ENCODE measurements at regions not wholly inside any gene's neighbourhood (a gene's known extent, or its start where the extent isn't known, plus 50 kb on each side); places are given as distances from the start of the nearest gene placed in this dataset.

DNA sequence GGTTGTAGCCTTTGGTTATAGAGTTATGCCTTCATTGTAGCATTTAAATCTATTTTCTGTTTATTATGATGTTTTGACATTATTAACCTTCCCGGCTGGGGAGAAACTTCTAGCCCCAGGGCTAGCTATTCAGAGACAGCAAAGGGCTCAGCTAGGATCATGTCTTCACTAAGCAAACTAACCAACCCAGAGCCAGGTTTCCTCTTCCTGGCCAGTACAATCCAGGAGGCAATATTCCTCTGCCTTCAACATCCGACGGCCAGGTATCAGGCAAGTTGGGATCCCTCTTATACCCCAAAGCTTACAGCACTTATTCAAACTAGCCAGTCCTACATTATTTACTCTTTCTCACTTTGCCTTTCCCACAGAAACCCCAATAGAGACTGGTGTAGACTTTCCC is 1060.7 kb upstream of the GHITM start:
- peaks cover 0 to 2% of the 10 kb centered on the region in 2 donors for H3K9me3 ChIP-seq (ENCODE audit: control insufficient read depth in 2 of 2, low read length in 2 of 2)
- H3K9ac ChIP-seq (ENCODE audit: low read depth in 1 of 2, low read length in 2 of 2): no peak overlapping the region
- H3K4me1 ChIP-seq (ENCODE audit: control insufficient read depth in 2 of 2, insufficient read depth in 2 of 2, low read length in 2 of 2): no peaks in the 10 kb centered on the region
- H3K27ac ChIP-seq (ENCODE audit: low read depth in 2 of 2, low read length in 2 of 2): no peak overlapping the region
- no peak overlapping the region for H3K4me3 ChIP-seq (ENCODE audit: low read length in 2 of 2)
- H3K27me3 ChIP-seq (ENCODE audit: control insufficient read depth in 2 of 2, insufficient read depth in 2 of 2, low read length in 2 of 2): no peaks in the 10 kb centered on the region
- H3K36me3 ChIP-seq (ENCODE audit: control insufficient read depth in 2 of 2, insufficient read depth in 2 of 2, low read length in 2 of 2): no peaks in the 10 kb centered on the region

DNA sequence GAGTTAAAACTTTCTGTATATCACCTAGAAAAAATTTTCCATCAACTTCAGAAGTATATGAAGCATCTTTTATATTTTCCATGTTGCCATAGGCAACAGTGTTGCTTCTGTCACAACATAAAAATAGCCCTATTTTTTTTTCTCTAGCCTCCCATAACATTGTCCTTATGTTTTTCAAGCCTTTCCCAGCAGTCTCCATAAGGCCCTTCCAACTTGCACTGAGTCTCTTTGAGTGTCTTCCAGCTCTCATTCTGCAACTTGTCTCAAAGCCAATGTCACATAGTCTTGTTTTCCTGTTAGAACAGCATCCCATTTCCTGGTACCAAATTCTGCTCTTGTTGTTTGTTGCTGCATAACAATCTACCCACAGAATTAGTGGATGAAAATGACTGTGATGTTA is 1055.5 kb upstream of the GHITM start:
- Histone ChIP-seq H3K27me3 (ENCODE audit: control insufficient read depth in 2 of 2, insufficient read depth in 2 of 2, low read length in 2 of 2) (no peaks in the 10 kb centered on the region), H3K9ac (ENCODE audit: low read depth in 1 of 2, low read length in 2 of 2) (no peak overlapping the region), H3K36me3 (ENCODE audit: control insufficient read depth in 2 of 2, insufficient read depth in 2 of 2, low read length in 2 of 2) (no peaks in the 10 kb centered on the region), H3K4me1 (ENCODE audit: control insufficient read depth in 2 of 2, insufficient read depth in 2 of 2, low read length in 2 of 2) (no peaks in the 10 kb centered on the region), H3K9me3 (ENCODE audit: control insufficient read depth in 2 of 2, low read length in 2 of 2) (peaks cover 2 to 3% of the 10 kb centered on the region in 2 donors), H3K27ac (ENCODE audit: low read depth in 2 of 2, low read length in 2 of 2) (no peak overlapping the region), H3K4me3 (ENCODE audit: low read length in 2 of 2) (no peak overlapping the region)

- Histone ChIP-seq H3K9me3 (ENCODE audit: control insufficient read depth in 2 of 2, low read length in 2 of 2) (peaks cover 0 to 3% of the 10 kb centered on the region in 2 donors), H3K27ac (ENCODE audit: low read depth in 2 of 2, low read length in 2 of 2) (no peak overlapping the region), H3K4me3 (ENCODE audit: low read length in 2 of 2) (no peak overlapping the region), H3K4me1 (ENCODE audit: control insufficient read depth in 2 of 2, insufficient read depth in 2 of 2, low read length in 2 of 2) (no peaks in the 10 kb centered on the region), H3K27me3 (ENCODE audit: control insufficient read depth in 2 of 2, insufficient read depth in 2 of 2, low read length in 2 of 2) (no peaks in the 10 kb centered on the region), H3K9ac (ENCODE audit: low read depth in 1 of 2, low read length in 2 of 2) (no peak overlapping the region), H3K36me3 (ENCODE audit: control insufficient read depth in 2 of 2, insufficient read depth in 2 of 2, low read length in 2 of 2) (no peaks in the 10 kb centered on the region)
These were observed 1050.0 kb upstream of the GHITM start for GRCh38 chr10:83089335-83089734.

DNA sequence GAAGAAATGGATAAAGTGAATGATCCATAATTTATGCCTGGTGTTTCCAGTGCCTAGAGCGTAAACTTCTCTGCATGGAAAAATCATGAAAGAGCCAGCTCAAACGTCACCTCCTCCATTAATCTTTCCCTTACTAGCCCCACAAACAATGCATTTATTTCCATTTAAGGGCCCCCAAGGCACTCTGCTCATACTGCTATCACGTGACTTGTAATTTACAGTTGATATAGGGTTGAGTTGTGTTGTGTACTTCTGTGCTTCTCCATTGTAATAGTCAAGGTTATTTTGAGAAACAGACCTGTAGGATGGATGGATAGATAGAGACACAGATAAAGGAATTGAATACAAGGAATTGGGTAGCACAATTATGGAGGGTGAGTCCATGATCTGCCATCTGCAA is 1034.7 kb upstream of the GHITM start:
- H3K27me3 ChIP-seq (ENCODE audit: control insufficient read depth in 2 of 2, insufficient read depth in 2 of 2, low read length in 2 of 2): no peaks in the 10 kb centered on the region
- H3K9me3 ChIP-seq (ENCODE audit: control insufficient read depth in 2 of 2, low read length in 2 of 2): peaks cover 0 to 2% of the 10 kb centered on the region in 2 donors
- H3K4me1 ChIP-seq (ENCODE audit: control insufficient read depth in 2 of 2, insufficient read depth in 2 of 2, low read length in 2 of 2): no peaks in the 10 kb centered on the region
- H3K36me3 ChIP-seq (ENCODE audit: control insufficient read depth in 2 of 2, insufficient read depth in 2 of 2, low read length in 2 of 2): no peaks in the 10 kb centered on the region
- H3K27ac ChIP-seq (ENCODE audit: low read depth in 2 of 2, low read length in 2 of 2): no peak overlapping the region
- no peak overlapping the region for H3K4me3 ChIP-seq (ENCODE audit: low read length in 2 of 2)
- no peak overlapping the region for H3K9ac ChIP-seq (ENCODE audit: low read depth in 1 of 2, low read length in 2 of 2)

DNA sequence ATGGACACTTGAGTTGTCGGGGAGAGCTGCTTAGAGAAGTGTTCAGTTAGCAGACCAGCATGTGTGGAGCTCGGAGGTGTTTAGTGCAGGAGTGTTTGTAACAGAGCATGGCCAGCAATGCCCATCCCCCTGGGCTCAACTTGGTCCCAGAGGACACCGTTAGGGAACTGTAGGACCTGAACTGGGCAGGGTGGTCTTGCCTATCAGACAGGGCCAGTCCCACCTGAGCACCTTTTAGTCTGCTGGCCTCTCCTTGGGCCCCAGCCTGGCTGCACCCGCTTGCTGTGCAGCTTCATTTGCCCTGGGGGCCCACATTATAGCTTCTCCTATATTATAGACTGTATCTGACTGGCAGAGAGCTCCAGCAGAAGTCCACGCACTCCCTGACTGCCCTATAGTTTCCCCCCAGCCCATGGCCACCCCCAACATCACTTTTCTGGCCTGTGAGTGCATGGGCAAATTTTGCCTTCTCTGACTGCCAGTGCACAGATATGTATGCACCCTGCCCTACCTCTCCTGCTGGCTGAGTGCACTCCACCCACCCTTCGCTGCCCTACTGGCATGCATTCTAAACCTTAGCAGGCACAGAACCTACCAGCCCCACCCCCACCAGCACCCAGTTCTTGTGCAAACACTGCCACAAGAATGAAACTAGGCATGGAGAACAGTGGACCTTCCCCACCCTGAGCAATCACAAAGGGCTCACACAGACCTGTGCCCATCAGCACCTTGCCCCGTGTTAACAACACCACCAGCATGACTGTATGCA is 1030.6 kb upstream of the GHITM start:
- H3K36me3 ChIP-seq (ENCODE audit: control insufficient read depth in 2 of 2, insufficient read depth in 2 of 2, low read length in 2 of 2): no peaks in the 10 kb centered on the region
- no peak overlapping the region for H3K4me3 ChIP-seq (ENCODE audit: low read length in 2 of 2)
- H3K27ac ChIP-seq (ENCODE audit: low read depth in 2 of 2, low read length in 2 of 2): no peak overlapping the region

GRCh38 chr10:83119346-83119745 is 1020.0 kb upstream of the GHITM start:
- no peaks in the 10 kb centered on the region for H3K27me3 ChIP-seq (ENCODE audit: control insufficient read depth in 2 of 2, insufficient read depth in 2 of 2, low read length in 2 of 2)
- H3K4me3 ChIP-seq (ENCODE audit: low read length in 2 of 2): no peak overlapping the region
- H3K36me3 ChIP-seq (ENCODE audit: control insufficient read depth in 2 of 2, insufficient read depth in 2 of 2, low read length in 2 of 2): no peaks in the 10 kb centered on the region
- no peaks in the 10 kb centered on the region for H3K9me3 ChIP-seq (ENCODE audit: control insufficient read depth in 2 of 2, low read length in 2 of 2)
- no peak overlapping the region for H3K9ac ChIP-seq (ENCODE audit: low read depth in 1 of 2, low read length in 2 of 2)
- H3K4me1 ChIP-seq (ENCODE audit: control insufficient read depth in 2 of 2, insufficient read depth in 2 of 2, low read length in 2 of 2): no peaks in the 10 kb centered on the region
- no peak overlapping the region for H3K27ac ChIP-seq (ENCODE audit: low read depth in 2 of 2, low read length in 2 of 2)

More for the DNA sequence above, 1030.6 kb upstream of the GHITM start:
- no peaks in the 10 kb centered on the region for H3K4me1 ChIP-seq (ENCODE audit: control insufficient read depth in 2 of 2, insufficient read depth in 2 of 2, low read length in 2 of 2)
- H3K9ac ChIP-seq (ENCODE audit: low read depth in 1 of 2, low read length in 2 of 2): no peak overlapping the region
- H3K27me3 ChIP-seq (ENCODE audit: control insufficient read depth in 2 of 2, insufficient read depth in 2 of 2, low read length in 2 of 2): no peaks in the 10 kb centered on the region
- peaks cover 0 to 2% of the 10 kb centered on the region in 2 donors for H3K9me3 ChIP-seq (ENCODE audit: control insufficient read depth in 2 of 2, low read length in 2 of 2)

DNA sequence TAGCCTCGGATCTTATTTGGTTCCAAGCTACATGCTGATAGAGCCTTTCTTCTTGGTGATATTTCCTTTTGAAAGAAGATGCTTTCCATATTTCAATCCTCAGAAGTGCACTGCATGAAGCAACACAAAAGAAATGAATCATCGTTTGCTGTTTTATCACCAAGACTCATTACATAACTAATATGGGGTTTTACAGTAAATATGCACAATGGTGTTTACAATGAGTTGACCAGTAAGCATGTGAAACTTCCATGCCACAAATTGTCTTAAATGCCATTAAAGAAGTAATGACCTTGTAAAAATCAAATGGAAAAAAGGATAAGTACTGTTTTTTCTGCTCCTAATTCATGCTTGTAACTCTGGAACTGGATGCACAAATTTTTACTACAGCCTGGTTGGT is 1017.0 kb upstream of the GHITM start:
- no peak overlapping the region for H3K4me3 ChIP-seq (ENCODE audit: low read length in 2 of 2)
- H3K9ac ChIP-seq (ENCODE audit: low read depth in 1 of 2, low read length in 2 of 2): no peak overlapping the region
- H3K27me3 ChIP-seq (ENCODE audit: control insufficient read depth in 2 of 2, insufficient read depth in 2 of 2, low read length in 2 of 2): no peaks in the 10 kb centered on the region
- no peaks in the 10 kb centered on the region for H3K36me3 ChIP-seq (ENCODE audit: control insufficient read depth in 2 of 2, insufficient read depth in 2 of 2, low read length in 2 of 2)
- H3K27ac ChIP-seq (ENCODE audit: low read depth in 2 of 2, low read length in 2 of 2): no peak overlapping the region
- no peaks in the 10 kb centered on the region for H3K4me1 ChIP-seq (ENCODE audit: control insufficient read depth in 2 of 2, insufficient read depth in 2 of 2, low read length in 2 of 2)
- H3K9me3 ChIP-seq (ENCODE audit: control insufficient read depth in 2 of 2, low read length in 2 of 2): no peaks in the 10 kb centered on the region

- Histone ChIP-seq H3K4me1 (ENCODE audit: control insufficient read depth in 2 of 2, insufficient read depth in 2 of 2, low read length in 2 of 2) (no peaks in the 10 kb centered on the region), H3K36me3 (ENCODE audit: control insufficient read depth in 2 of 2, insufficient read depth in 2 of 2, low read length in 2 of 2) (no peaks in the 10 kb centered on the region), H3K9ac (ENCODE audit: low read depth in 1 of 2, low read length in 2 of 2) (no peak overlapping the region), H3K4me3 (ENCODE audit: low read length in 2 of 2) (no peak overlapping the region), H3K27ac (ENCODE audit: low read depth in 2 of 2, low read length in 2 of 2) (no peak overlapping the region), H3K27me3 (ENCODE audit: control insufficient read depth in 2 of 2, insufficient read depth in 2 of 2, low read length in 2 of 2) (no peaks in the 10 kb centered on the region), H3K9me3 (ENCODE audit: control insufficient read depth in 2 of 2, low read length in 2 of 2) (no peaks in the 10 kb centered on the region)
These were observed 1011.2 kb upstream of the GHITM start for GRCh38 chr10:83127942-83128575.

DNA sequence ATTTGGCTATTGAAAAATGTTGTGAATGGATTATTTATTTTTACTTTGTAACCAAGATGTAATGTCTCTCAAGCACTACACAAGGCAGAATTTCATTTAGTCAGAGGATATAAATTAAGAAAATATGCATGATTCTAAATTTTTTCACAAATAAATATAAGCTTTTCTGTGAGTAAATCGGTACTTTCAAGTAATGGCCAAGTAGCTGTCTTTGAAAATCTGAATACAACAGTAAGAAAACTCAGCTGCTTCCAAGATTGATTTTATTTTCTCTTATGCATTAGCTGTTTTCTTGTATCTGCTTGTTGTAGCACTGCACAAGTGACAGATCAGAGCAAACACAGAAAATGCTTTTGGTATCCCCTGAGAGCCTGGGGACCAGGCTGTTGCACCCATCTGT is 998.5 kb upstream of the GHITM start:
- H3K36me3 ChIP-seq (ENCODE audit: control insufficient read depth in 2 of 2, insufficient read depth in 2 of 2, low read length in 2 of 2): no peaks in the 10 kb centered on the region
- H3K4me3 ChIP-seq (ENCODE audit: low read length in 2 of 2): no peak overlapping the region
- H3K27me3 ChIP-seq (ENCODE audit: control insufficient read depth in 2 of 2, insufficient read depth in 2 of 2, low read length in 2 of 2): no peaks in the 10 kb centered on the region
- H3K27ac ChIP-seq (ENCODE audit: low read depth in 2 of 2, low read length in 2 of 2): no peak overlapping the region
- H3K4me1 ChIP-seq (ENCODE audit: control insufficient read depth in 2 of 2, insufficient read depth in 2 of 2, low read length in 2 of 2): no peaks in the 10 kb centered on the region
- H3K9ac ChIP-seq (ENCODE audit: low read depth in 1 of 2, low read length in 2 of 2): no peak overlapping the region
- peaks cover 0 to 5% of the 10 kb centered on the region in 2 donors for H3K9me3 ChIP-seq (ENCODE audit: control insufficient read depth in 2 of 2, low read length in 2 of 2)

DNA sequence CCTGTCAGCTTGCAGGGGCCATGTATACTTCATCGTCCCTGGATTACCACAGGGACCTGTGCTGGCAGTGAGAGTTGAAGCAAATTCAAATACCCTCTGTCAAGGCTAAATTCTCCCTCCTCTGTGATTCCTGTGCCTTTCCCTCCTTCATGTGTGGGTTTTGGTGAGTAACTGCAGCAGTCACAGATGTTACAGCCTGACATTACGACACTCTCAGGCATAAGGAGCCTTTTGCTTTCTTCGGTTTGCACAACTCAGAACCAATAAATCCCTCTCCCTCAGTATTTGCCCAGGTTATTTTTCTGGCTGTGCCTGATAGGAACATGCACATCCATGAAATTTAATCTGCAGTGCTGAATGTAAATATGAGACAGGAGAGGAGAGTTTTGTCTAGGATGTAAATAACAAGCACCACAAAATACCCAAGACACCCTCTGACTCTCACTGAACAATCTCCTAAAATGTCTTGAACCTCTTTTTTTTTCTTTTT is 997.2 kb upstream of the GHITM start:
- Histone ChIP-seq H3K36me3 (ENCODE audit: control insufficient read depth in 2 of 2, insufficient read depth in 2 of 2, low read length in 2 of 2) (no peaks in the 10 kb centered on the region), H3K9me3 (ENCODE audit: control insufficient read depth in 2 of 2, low read length in 2 of 2) (peaks cover 0 to 5% of the 10 kb centered on the region in 2 donors), H3K4me1 (ENCODE audit: control insufficient read depth in 2 of 2, insufficient read depth in 2 of 2, low read length in 2 of 2) (no peaks in the 10 kb centered on the region), H3K27ac (ENCODE audit: low read depth in 2 of 2, low read length in 2 of 2) (no peak overlapping the region), H3K4me3 (ENCODE audit: low read length in 2 of 2) (no peak overlapping the region), H3K9ac (ENCODE audit: low read depth in 1 of 2, low read length in 2 of 2) (no peak overlapping the region), H3K27me3 (ENCODE audit: control insufficient read depth in 2 of 2, insufficient read depth in 2 of 2, low read length in 2 of 2) (no peaks in the 10 kb centered on the region)

Data from mucosa of rectum (tissue), 2 donors.